ENCODE measurements at regions not wholly inside any gene's neighbourhood (a gene's known extent, or its start where the extent isn't known, plus 50 kb on each side); places are given as distances from the start of the nearest gene placed in this dataset.
"Not testable (repeated sequence)": the region's sequence is repeated elsewhere in the genome, so short reads cannot be mapped to it uniquely, and the experiment has no call there.

- TF ChIP-seq CTCF (conservative IDR thresholded peaks at IDR 0.05); ZFX (IDR thresholded peaks at IDR 0.05): not testable (repeated sequence)
Measured at GRCh38 chr2:111545723-111546431, 338.1 kb downstream of the ANAPC1 start.
